HCT116 (cell line): ENCODE measurements at regions not wholly inside any gene's neighbourhood (a gene's known extent, or its start where the extent isn't known, plus 50 kb on each side); places are given as distances from the start of the nearest gene placed in this dataset.

ENCODE experiments used
- ATAC-seq: fragments of 200-7000 bp; cut with Tn5 transposase; 2 replicates; pipeline ENCODE4 v1.9.1; 2020; ENCODE audit warnings: mild to moderate bottlenecking, moderate library complexity
- BruUV-seq: library from RNA; stranded (reverse); fragments of 400-500 nt; replicated peaks from 2 replicates; lab custom pipeline; 2021; lab: Mats Ljungman, UMichigan
- CTCF ChIA-PET: fragments of 300-600 bp; sonication (Branson Sonifier 250); formaldehyde crosslinking; loops from one replicate; lab custom pipeline; 2021; ENCODE audit warnings: antibody characterized with exemption; lab: Charles Lee
- POLR2A ChIA-PET: fragments of 300-600, 350-600 bp; sonication (Branson Sonifier 250); formaldehyde crosslinking; loops from one replicate; lab custom pipeline; 2021; ENCODE audit warnings: antibody characterized with exemption; lab: Charles Lee
- RAD21 ChIA-PET, 2 experiments: fragments of 300-600 bp; sonication (Branson Sonifier 250); formaldehyde crosslinking; loops; one replicate each; lab custom pipeline; 2023; ENCODE audit warnings: low total read pairs in 2 of 2; ENCODE audit not compliant: uncharacterized antibody in 2 of 2, unreplicated experiment in 2 of 2, low non-redundant PET in 1 of 2; lab: Charles Lee
- DNase-seq: peaks from one replicate; pipeline ENCODE4 v3.0.0-alpha.2; 2010; ENCODE audit warnings: low read depth, low spot score
- H2AFZ ChIP-seq: fragments of 200-600 bp; shearing (Covaris generic), sonication (generic); 2 replicates; pipeline ENCODE4 v1.6.1; 2017; ENCODE audit warnings: low read depth, mixed run types, mixed read lengths, antibody characterized with exemption, low read length; ENCODE audit not compliant: poor library complexity, severe bottlenecking
- H3K27ac ChIP-seq: 2 replicates; pipeline ENCODE4 v1.5.1; 2012; ENCODE audit warnings: low read depth, low read length
- H3K27me3 ChIP-seq: fragments of 200-600 bp; sonication (generic); 2 replicates; pipeline ENCODE4 v1.6.1; 2016; ENCODE audit warnings: mixed run types, low read length, mixed read lengths; ENCODE audit not compliant: insufficient read depth
- H3K36me3 ChIP-seq, 2 experiments: fragments of 200-500 bp in 1 of 2; fragments of 200-600 bp in 1 of 2; sonication (Bioruptor generic) in 1 of 2; sonication (generic) in 1 of 2; 2 replicates each; pipeline versions ENCODE4 v1.5.1 to v1.6.1; 2014 to 2016; ENCODE audit warnings: low read length in 2 of 2, inconsistent platforms in 1 of 2, mixed read lengths in 1 of 2, mixed run types in 1 of 2; ENCODE audit not compliant: insufficient read depth in 2 of 2, control insufficient read depth in 1 of 2
- H3K4me1 ChIP-seq, 2 experiments: fragments of 200-600 bp in 1 of 2; sonication (generic) in 1 of 2; 2 replicates each; pipeline versions ENCODE4 v1.5.1 to v1.6.1; 2012 to 2017; ENCODE audit warnings: low read length in 2 of 2, inconsistent platforms in 1 of 2, mild to moderate bottlenecking in 1 of 2, mixed read lengths in 1 of 2, mixed run types in 1 of 2, moderate library complexity in 1 of 2; ENCODE audit not compliant: insufficient read depth in 2 of 2, control insufficient read depth in 1 of 2
- H3K4me2 ChIP-seq: fragments of 200-600 bp; sonication (generic); 2 replicates; pipeline ENCODE4 v1.6.1; 2017; ENCODE audit warnings: mixed run types, low read length, mixed read lengths
- H3K4me3 ChIP-seq, 2 experiments: fragments of 200-600 bp in 1 of 2; sonication (generic) in 1 of 2; replicated peaks in 1 of 2; 2 replicates each; pipeline ENCODE4 v1.5.1; 2011 to 2016; ENCODE audit warnings: low read length in 2 of 2, control low read depth in 1 of 2, low read depth in 1 of 2, mild to moderate bottlenecking in 1 of 2, mixed read lengths in 1 of 2, mixed run types in 1 of 2
- H3K79me2 ChIP-seq: fragments of 200-600 bp; sonication (generic); 2 replicates; pipeline ENCODE4 v1.6.1; 2017; ENCODE audit warnings: mild to moderate bottlenecking, mixed run types, low read length, moderate library complexity, mixed read lengths; ENCODE audit not compliant: insufficient read depth
- H3K9ac ChIP-seq: fragments of 200-600 bp; sonication (generic); 2 replicates; pipeline ENCODE4 v1.6.1; 2016; ENCODE audit warnings: low read length, mixed read lengths
- H3K9me2 ChIP-seq: fragments of 200-600 bp; sonication (generic), shearing (Covaris generic); 2 replicates; pipeline ENCODE4 v1.6.1; 2017; ENCODE audit warnings: mixed run types, mild to moderate bottlenecking, moderate library complexity; ENCODE audit not compliant: insufficient read depth
- H3K9me3 ChIP-seq, 2 experiments: fragments of 200-500 bp in 1 of 2; fragments of 200-600 bp in 1 of 2; sonication (Bioruptor generic) in 1 of 2; sonication (generic) in 1 of 2; 2 replicates each; pipeline ENCODE4 v1.6.1; 2014 to 2017; ENCODE audit warnings: low read length in 2 of 2, mixed read lengths in 2 of 2, inconsistent platforms in 1 of 2, low read depth in 1 of 2, mild to moderate bottlenecking in 1 of 2, mixed run types in 1 of 2, moderate library complexity in 1 of 2; ENCODE audit not compliant: control insufficient read depth in 1 of 2, insufficient read depth in 1 of 2
- H4K20me1 ChIP-seq: fragments of 200-600 bp; sonication (generic), shearing (Covaris generic); 2 replicates; pipeline ENCODE4 v1.6.1; 2017; ENCODE audit warnings: mixed run types, mild to moderate bottlenecking, moderate library complexity; ENCODE audit not compliant: insufficient read depth
- CBX3 ChIP-seq: IDR thresholded peaks from 2 replicates; pipeline ENCODE4 v1.6.1; 2012; ENCODE audit warnings: low read depth
- CEBPB ChIP-seq: IDR thresholded peaks from 2 replicates; pipeline ENCODE4 v1.6.1; 2012; ENCODE audit warnings: low read depth
- EGR1 ChIP-seq: IDR thresholded peaks from 2 replicates; pipeline ENCODE4 v1.6.1; 2012; ENCODE audit warnings: low read depth
- EZH2 ChIP-seq: fragments of 200-600 bp; sonication (generic); IDR thresholded peaks from 2 replicates; pipeline ENCODE4 v1.6.1; 2017; ENCODE audit warnings: antibody characterized with exemption, mixed run types
- FOSL1 ChIP-seq: IDR thresholded peaks from 2 replicates; pipeline ENCODE4 v1.6.1; 2012; ENCODE audit warnings: low read depth
- JUND ChIP-seq: IDR thresholded peaks from 2 replicates; pipeline ENCODE4 v1.6.1; 2012
- POLR2A ChIP-seq: IDR thresholded peaks from 2 replicates; pipeline ENCODE4 v1.7.0; 2011; ENCODE audit warnings: borderline replicate concordance; ENCODE audit not compliant: insufficient read depth, insufficient read length; ENCODE audit errors: extremely low read depth
- RAD21 ChIP-seq: IDR thresholded peaks from 2 replicates; pipeline ENCODE4 v1.6.1; 2012; ENCODE audit warnings: low read depth, mild to moderate bottlenecking
- SIN3A ChIP-seq: IDR thresholded peaks from 2 replicates; pipeline ENCODE4 v1.6.1; 2012; ENCODE audit warnings: low read depth
- SP1 ChIP-seq: IDR thresholded peaks from 2 replicates; pipeline ENCODE4 v1.6.1; 2012; ENCODE audit warnings: low read depth
- SRF ChIP-seq: IDR thresholded peaks from 2 replicates; pipeline ENCODE4 v1.6.1; 2012; ENCODE audit warnings: low read depth
- TCF7L2 ChIP-seq: IDR thresholded peaks from 2 replicates; pipeline ENCODE4 v1.7.0; 2011; ENCODE audit warnings: borderline replicate concordance, inconsistent platforms; ENCODE audit not compliant: insufficient read depth, insufficient read length; ENCODE audit errors: extremely low read depth
- YY1 ChIP-seq: IDR thresholded peaks from 2 replicates; pipeline ENCODE4 v1.6.1; 2011; ENCODE audit warnings: low read length, low read depth, moderate library complexity, mild to moderate bottlenecking; ENCODE audit not compliant: insufficient replicate concordance; ENCODE audit errors: extremely low read depth
- ZNF274 ChIP-seq: fragments of 200-500 bp; sonication (Bioruptor generic); IDR thresholded peaks from 2 replicates; pipeline ENCODE4 v1.6.1; 2014; ENCODE audit warnings: mild to moderate bottlenecking, low read depth, low read length, inconsistent platforms
- intact Hi-C: fragments of 100-400 bp; cut with micrococcal nuclease; formaldehyde crosslinking; loops from 2 replicates; pipeline ENCODE4 v1.10.0; 2022
- TF ChIP-seq, protein P1 (sequence below): IDR thresholded peaks from 2 replicates; pipeline ENCODE4 v1.6.1; 2012; ENCODE audit warnings: low read depth
- TF ChIP-seq, protein P2 (sequence below): IDR thresholded peaks from 2 replicates; pipeline ENCODE4 v1.6.1; 2012
- TF ChIP-seq, protein P3 (sequence below): IDR thresholded peaks from 2 replicates; pipeline ENCODE4 v1.6.1; 2012
- TF ChIP-seq, protein P4 (sequence below), 3 experiments: fragments of 200-600 bp in 1 of 3; sonication (generic) in 1 of 3; IDR thresholded peaks in 2 of 3; conservative IDR thresholded peaks in 1 of 3; 2 replicates each; pipeline ENCODE4 v1.5.1; 2012 to 2017; ENCODE audit warnings: low read depth in 2 of 3, low read length in 2 of 3, antibody characterized with exemption in 1 of 3, borderline replicate concordance in 1 of 3, control low read depth in 1 of 3, mild to moderate bottlenecking in 1 of 3, mixed read lengths in 1 of 3, mixed run types in 1 of 3, moderate library complexity in 1 of 3; ENCODE audit not compliant: insufficient read depth in 1 of 3

DNA sequence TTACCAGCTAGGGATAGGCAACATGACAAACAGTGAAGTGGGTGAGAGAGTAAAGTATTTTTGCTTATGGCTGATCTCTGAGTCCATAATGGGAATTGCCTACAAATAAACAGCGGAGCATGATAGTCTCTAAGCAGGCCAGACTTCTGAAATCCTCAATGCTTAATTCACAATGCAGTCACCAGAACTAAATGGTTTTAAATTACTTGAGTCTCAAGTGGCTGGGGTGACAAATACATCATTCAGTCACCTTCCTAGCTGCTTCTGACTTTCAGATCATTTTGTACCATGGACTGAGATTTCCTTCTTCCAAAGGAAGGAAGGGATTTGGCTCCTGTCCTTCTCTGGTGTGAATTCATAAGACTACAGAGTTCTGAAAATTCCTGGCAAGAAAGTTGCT is 82.8 kb upstream of the RMP24 start:
- ATAC-seq (no peak), DNase-seq (no peak)
- ChIA-PET POLR2A (no interaction called here), RAD21 (no interaction called here)
- Histone ChIP-seq H3K9me3 (no peaks in the 10 kb centered on the region), H3K79me2 (no peaks in the 10 kb centered on the region), H3K9me2 (no peaks in the 10 kb centered on the region), H2AFZ (no peak overlapping the region), H3K9ac (no peak overlapping the region), H3K27ac (no peak overlapping the region), H3K27me3 (peaks cover 36% of the 10 kb centered on the region)
- no TSS peak for BruUV-seq
- no peak for TF ChIP-seq YY1
- TF ChIP-seq SP1, result no peak
- TF ChIP-seq SIN3A, result no peak
- TF ChIP-seq SRF, result no peak
- TF ChIP-seq, protein P1, sequence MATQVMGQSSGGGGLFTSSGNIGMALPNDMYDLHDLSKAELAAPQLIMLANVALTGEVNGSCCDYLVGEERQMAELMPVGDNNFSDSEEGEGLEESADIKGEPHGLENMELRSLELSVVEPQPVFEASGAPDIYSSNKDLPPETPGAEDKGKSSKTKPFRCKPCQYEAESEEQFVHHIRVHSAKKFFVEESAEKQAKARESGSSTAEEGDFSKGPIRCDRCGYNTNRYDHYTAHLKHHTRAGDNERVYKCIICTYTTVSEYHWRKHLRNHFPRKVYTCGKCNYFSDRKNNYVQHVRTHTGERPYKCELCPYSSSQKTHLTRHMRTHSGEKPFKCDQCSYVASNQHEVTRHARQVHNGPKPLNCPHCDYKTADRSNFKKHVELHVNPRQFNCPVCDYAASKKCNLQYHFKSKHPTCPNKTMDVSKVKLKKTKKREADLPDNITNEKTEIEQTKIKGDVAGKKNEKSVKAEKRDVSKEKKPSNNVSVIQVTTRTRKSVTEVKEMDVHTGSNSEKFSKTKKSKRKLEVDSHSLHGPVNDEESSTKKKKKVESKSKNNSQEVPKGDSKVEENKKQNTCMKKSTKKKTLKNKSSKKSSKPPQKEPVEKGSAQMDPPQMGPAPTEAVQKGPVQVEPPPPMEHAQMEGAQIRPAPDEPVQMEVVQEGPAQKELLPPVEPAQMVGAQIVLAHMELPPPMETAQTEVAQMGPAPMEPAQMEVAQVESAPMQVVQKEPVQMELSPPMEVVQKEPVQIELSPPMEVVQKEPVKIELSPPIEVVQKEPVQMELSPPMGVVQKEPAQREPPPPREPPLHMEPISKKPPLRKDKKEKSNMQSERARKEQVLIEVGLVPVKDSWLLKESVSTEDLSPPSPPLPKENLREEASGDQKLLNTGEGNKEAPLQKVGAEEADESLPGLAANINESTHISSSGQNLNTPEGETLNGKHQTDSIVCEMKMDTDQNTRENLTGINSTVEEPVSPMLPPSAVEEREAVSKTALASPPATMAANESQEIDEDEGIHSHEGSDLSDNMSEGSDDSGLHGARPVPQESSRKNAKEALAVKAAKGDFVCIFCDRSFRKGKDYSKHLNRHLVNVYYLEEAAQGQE, result no peak
- no peak for TF ChIP-seq ZNF274
- no peak for TF ChIP-seq FOSL1
- TF ChIP-seq TCF7L2, result no peak
- TF ChIP-seq, protein P2, sequence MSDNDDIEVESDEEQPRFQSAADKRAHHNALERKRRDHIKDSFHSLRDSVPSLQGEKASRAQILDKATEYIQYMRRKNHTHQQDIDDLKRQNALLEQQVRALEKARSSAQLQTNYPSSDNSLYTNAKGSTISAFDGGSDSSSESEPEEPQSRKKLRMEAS, result no peak
- TF ChIP-seq, protein P3, sequence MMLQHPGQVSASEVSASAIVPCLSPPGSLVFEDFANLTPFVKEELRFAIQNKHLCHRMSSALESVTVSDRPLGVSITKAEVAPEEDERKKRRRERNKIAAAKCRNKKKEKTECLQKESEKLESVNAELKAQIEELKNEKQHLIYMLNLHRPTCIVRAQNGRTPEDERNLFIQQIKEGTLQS, result no peak
- no peak for TF ChIP-seq EGR1
- no peak for TF ChIP-seq CBX3
- TF ChIP-seq RAD21, result no peak
- TF ChIP-seq JUND, result no peak
- no peak for TF ChIP-seq CEBPB
- TF ChIP-seq POLR2A, result no peak
- no peak for TF ChIP-seq EZH2
- TF ChIP-seq, protein P4, sequence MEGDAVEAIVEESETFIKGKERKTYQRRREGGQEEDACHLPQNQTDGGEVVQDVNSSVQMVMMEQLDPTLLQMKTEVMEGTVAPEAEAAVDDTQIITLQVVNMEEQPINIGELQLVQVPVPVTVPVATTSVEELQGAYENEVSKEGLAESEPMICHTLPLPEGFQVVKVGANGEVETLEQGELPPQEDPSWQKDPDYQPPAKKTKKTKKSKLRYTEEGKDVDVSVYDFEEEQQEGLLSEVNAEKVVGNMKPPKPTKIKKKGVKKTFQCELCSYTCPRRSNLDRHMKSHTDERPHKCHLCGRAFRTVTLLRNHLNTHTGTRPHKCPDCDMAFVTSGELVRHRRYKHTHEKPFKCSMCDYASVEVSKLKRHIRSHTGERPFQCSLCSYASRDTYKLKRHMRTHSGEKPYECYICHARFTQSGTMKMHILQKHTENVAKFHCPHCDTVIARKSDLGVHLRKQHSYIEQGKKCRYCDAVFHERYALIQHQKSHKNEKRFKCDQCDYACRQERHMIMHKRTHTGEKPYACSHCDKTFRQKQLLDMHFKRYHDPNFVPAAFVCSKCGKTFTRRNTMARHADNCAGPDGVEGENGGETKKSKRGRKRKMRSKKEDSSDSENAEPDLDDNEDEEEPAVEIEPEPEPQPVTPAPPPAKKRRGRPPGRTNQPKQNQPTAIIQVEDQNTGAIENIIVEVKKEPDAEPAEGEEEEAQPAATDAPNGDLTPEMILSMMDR (IDR thresholded peaks at IDR 0.05 in 2 of 3, conservative IDR thresholded peaks at IDR 0.05 in 1 of 3; ENCODE audit: borderline replicate concordance in 1 of 3, insufficient read depth in 1 of 3, low read depth in 2 of 3, low read length in 2 of 3), result no peak
- TF ChIP-seq, all 23 proteins: peak for 0
- Histone ChIP-seq H3K4me3 (no peak overlapping the region), H3K36me3 (no peaks in the 10 kb centered on the region), H3K4me1 (no peaks in the 10 kb centered on the region), H4K20me1 (no peaks in the 10 kb centered on the region), H3K4me2 (no peak overlapping the region)
- CTCF ChIA-PET, result no interaction called here
- intact Hi-C loops, result no loop called here
